Ishikawa (cell line): ENCODE measurements at regions not wholly inside any gene's neighbourhood (a gene's known extent, or its start where the extent isn't known, plus 50 kb on each side); places are given as distances from the start of the nearest gene placed in this dataset.

Experiments used
- CEBPB ChIP-seq: IDR thresholded peaks from 2 replicates; pipeline ENCODE4 v1.6.1; 2012
- CREB1 ChIP-seq: IDR thresholded peaks from 2 replicates; pipeline ENCODE4 v1.6.1; 2012; ENCODE audit warnings: low read depth
- EP300 ChIP-seq: IDR thresholded peaks from 2 replicates; pipeline ENCODE4 v1.6.1; 2012; ENCODE audit warnings: borderline replicate concordance
- FOXM1 ChIP-seq: IDR thresholded peaks from 2 replicates; pipeline ENCODE4 v1.6.1; 2012; ENCODE audit warnings: low read depth, borderline replicate concordance
- MAX ChIP-seq: IDR thresholded peaks from 2 replicates; pipeline ENCODE4 v1.6.1; 2012
- NFIC ChIP-seq: IDR thresholded peaks from 2 replicates; pipeline ENCODE4 v1.6.1; 2012
- RAD21 ChIP-seq: IDR thresholded peaks from 2 replicates; pipeline ENCODE4 v1.6.1; 2012; ENCODE audit warnings: low read depth
- TAF1 ChIP-seq: IDR thresholded peaks from 2 replicates; pipeline ENCODE4 v1.6.1; 2012; ENCODE audit warnings: low read depth, mild to moderate bottlenecking
- YY1 ChIP-seq: IDR thresholded peaks from 2 replicates; pipeline ENCODE4 v1.6.1; 2012; ENCODE audit warnings: low read depth
- TF ChIP-seq, protein P1 (sequence below): IDR thresholded peaks from 2 replicates; pipeline ENCODE4 v1.6.1; 2012; ENCODE audit warnings: low read depth, mild to moderate bottlenecking

DNA sequence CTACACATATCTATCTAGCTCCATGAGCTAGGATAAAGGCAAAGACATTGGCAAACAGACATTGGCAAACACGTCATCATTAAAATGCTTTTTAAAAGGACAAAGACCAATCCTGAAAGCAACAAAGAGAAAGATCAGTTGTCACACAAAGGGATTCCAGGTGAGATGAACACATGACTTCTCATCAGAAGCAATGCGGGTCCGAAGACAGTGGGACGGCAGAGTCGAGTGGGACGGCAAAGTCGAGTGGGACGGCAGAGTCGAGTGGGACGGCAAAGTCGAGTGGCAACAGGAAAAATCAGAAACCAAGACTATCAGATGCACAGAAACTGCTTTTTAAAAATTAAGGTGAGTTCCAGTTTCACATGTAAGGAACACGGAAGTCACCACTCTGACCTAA is 609.5 kb downstream of the BRD1 start:
- no peak for TF ChIP-seq TAF1
- no peak for TF ChIP-seq EP300
- TF ChIP-seq RAD21, result no peak
- no peak for TF ChIP-seq CREB1
- no peak for TF ChIP-seq FOXM1
- no peak for TF ChIP-seq CEBPB
- TF ChIP-seq, protein P1, sequence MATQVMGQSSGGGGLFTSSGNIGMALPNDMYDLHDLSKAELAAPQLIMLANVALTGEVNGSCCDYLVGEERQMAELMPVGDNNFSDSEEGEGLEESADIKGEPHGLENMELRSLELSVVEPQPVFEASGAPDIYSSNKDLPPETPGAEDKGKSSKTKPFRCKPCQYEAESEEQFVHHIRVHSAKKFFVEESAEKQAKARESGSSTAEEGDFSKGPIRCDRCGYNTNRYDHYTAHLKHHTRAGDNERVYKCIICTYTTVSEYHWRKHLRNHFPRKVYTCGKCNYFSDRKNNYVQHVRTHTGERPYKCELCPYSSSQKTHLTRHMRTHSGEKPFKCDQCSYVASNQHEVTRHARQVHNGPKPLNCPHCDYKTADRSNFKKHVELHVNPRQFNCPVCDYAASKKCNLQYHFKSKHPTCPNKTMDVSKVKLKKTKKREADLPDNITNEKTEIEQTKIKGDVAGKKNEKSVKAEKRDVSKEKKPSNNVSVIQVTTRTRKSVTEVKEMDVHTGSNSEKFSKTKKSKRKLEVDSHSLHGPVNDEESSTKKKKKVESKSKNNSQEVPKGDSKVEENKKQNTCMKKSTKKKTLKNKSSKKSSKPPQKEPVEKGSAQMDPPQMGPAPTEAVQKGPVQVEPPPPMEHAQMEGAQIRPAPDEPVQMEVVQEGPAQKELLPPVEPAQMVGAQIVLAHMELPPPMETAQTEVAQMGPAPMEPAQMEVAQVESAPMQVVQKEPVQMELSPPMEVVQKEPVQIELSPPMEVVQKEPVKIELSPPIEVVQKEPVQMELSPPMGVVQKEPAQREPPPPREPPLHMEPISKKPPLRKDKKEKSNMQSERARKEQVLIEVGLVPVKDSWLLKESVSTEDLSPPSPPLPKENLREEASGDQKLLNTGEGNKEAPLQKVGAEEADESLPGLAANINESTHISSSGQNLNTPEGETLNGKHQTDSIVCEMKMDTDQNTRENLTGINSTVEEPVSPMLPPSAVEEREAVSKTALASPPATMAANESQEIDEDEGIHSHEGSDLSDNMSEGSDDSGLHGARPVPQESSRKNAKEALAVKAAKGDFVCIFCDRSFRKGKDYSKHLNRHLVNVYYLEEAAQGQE, result no peak
- no peak for TF ChIP-seq YY1
- no peak for TF ChIP-seq MAX
- no peak for TF ChIP-seq NFIC
